Upper lobe of left lung (tissue), 4 donors: ENCODE measurements at regions not wholly inside any gene's neighbourhood (a gene's known extent, or its start where the extent isn't known, plus 50 kb on each side); places are given as distances from the start of the nearest gene placed in this dataset.

Experiments used
- EP300 ChIP-seq, 4 donors: sonication (generic); formaldehyde crosslinking; IDR thresholded peaks; one replicate each; pipeline ENCODE4 v1.5.1; 2017; ENCODE audit warnings: antibody characterized with exemption in 4 of 4, control low read depth in 2 of 4
- POLR2A ChIP-seq, 4 donors: fragments of 450-650 bp; IDR thresholded peaks; one replicate each; pipeline ENCODE4 v1.5.1; 2016 to 2017; ENCODE audit warnings: antibody characterized with exemption in 4 of 4, mild to moderate bottlenecking in 2 of 4
- TF ChIP-seq, protein P1 (sequence below), 6 experiments: fragments of 450-650 bp in 4 of 6; fragments of 200-600 bp in 2 of 6; sonication (generic) in 2 of 6; IDR thresholded peaks; one replicate each; pipeline ENCODE4 v1.5.1; 2016 to 2019; ENCODE audit warnings: antibody characterized with exemption in 6 of 6

DNA sequence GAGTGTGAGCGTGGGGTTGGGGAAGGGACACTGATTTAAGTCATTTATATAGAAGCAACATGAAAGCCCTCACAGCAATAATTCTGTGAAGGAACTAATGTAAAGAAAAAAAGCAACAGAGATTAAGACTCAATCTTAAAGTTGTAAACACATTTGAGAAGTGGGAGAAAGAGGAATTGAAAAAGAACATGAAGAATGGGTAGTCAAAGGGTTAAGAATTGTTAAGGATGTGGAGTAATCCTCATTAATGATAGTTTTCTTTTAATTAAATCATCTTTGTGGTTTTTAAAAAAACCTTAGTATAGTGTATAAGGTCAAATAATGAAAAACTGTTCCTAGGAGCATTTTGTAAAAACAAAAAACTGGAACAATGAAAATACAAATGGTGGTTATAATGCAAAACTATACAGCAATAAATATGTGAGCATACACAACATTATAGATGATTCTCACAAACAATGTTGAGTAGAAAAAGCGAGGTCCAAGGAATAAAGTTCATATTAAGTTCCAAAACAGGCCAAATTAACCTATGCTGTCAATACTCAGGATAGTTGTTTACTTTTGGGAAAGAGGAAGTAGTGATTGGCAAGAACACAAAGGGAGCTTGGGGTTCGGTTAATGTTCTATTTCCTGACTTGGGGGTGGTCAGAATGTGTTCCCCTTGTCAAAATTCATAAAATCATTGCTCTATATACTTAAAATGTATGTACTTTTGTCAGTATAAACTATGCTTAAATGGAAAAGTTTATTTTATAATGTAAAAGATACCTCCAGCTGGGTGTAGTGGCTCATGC is 120.4 kb upstream of the ATF7IP start:
- TF ChIP-seq, protein P1, sequence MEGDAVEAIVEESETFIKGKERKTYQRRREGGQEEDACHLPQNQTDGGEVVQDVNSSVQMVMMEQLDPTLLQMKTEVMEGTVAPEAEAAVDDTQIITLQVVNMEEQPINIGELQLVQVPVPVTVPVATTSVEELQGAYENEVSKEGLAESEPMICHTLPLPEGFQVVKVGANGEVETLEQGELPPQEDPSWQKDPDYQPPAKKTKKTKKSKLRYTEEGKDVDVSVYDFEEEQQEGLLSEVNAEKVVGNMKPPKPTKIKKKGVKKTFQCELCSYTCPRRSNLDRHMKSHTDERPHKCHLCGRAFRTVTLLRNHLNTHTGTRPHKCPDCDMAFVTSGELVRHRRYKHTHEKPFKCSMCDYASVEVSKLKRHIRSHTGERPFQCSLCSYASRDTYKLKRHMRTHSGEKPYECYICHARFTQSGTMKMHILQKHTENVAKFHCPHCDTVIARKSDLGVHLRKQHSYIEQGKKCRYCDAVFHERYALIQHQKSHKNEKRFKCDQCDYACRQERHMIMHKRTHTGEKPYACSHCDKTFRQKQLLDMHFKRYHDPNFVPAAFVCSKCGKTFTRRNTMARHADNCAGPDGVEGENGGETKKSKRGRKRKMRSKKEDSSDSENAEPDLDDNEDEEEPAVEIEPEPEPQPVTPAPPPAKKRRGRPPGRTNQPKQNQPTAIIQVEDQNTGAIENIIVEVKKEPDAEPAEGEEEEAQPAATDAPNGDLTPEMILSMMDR (IDR thresholded peaks at IDR 0.05): no peak
- TF ChIP-seq EP300 (IDR thresholded peaks at IDR 0.05) (no peak), POLR2A (IDR thresholded peaks at IDR 0.05) (no peak)
